Breast epithelium (tissue), 3 donors: ENCODE measurements at regions not wholly inside any gene's neighbourhood (a gene's known extent, or its start where the extent isn't known, plus 50 kb on each side); places are given as distances from the start of the nearest gene placed in this dataset.

ENCODE experiments used
- CTCF ChIP-seq, 3 donors: fragments of 450-650 bp; IDR thresholded peaks; one replicate each; pipeline ENCODE4 v1.5.1; 2016 to 2017; ENCODE audit warnings: antibody characterized with exemption in 3 of 3, mild to moderate bottlenecking in 3 of 3, moderate library complexity in 3 of 3
- POLR2A ChIP-seq: fragments of 450-650 bp; IDR thresholded peaks from one replicate; pipeline ENCODE4 v1.6.1; 2016; ENCODE audit warnings: antibody characterized with exemption, mild to moderate bottlenecking, moderate library complexity
- POLR2AphosphoS5 ChIP-seq, 3 donors: sonication (generic); formaldehyde crosslinking; IDR thresholded peaks; one replicate each; pipeline ENCODE4 v1.6.1; 2017; ENCODE audit warnings: antibody characterized with exemption in 3 of 3

DNA sequence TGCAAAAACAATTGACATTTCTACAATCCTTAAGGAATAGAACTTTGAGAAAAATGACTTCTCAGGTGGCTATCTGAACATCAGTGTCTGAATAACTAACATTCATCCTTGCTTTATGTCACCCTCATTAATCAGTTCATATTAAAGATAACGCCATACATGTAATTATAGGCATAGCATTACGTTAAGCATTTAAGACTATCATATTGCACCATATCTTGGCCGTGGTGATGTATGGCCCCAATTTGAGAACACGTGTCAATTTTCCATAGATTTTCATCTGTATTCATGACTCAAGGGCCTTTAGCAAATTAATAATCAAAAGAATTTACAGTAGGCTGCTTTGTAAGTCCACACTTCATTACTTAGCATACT lies 81.6 kb downstream of the SPTSSA start:
- TF ChIP-seq CTCF (IDR thresholded peaks at IDR 0.05) (no peak), POLR2A (no peak), POLR2AphosphoS5 (IDR thresholded peaks at IDR 0.05) (no peak)
